RWPE1 (cell line): ENCODE measurements at regions not wholly inside any gene's neighbourhood (a gene's known extent, or its start where the extent isn't known, plus 50 kb on each side); places are given as distances from the start of the nearest gene placed in this dataset.

Source experiments
- CTCF ChIA-PET: fragments of 350-600 bp; sonication (Branson Sonifier 250); formaldehyde crosslinking; extraction: SDS; loops from one replicate; lab custom pipeline; 2021; lab: Yijun Ruan, JAX
- POLR2A ChIA-PET: fragments of 400-600 bp; formaldehyde crosslinking; extraction: SDS; loops from one replicate; lab custom pipeline; 2020; ENCODE audit warnings: antibody characterized with exemption; ENCODE audit not compliant: low non-redundant PET; lab: Yijun Ruan, JAX
- DNase-seq: peaks from one replicate; pipeline ENCODE4 v3.0.0; 2012; ENCODE audit warnings: low spot score
- H3K27ac ChIP-seq: fragments of 450-650 bp; 2 replicates; pipeline ENCODE4 v1.5.1; 2017
- TF ChIP-seq, protein P1 (sequence below): fragments of 450-650 bp; conservative IDR thresholded peaks from 2 replicates; pipeline ENCODE4 v1.5.1; 2017; ENCODE audit warnings: low read depth, mild to moderate bottlenecking

DNA sequence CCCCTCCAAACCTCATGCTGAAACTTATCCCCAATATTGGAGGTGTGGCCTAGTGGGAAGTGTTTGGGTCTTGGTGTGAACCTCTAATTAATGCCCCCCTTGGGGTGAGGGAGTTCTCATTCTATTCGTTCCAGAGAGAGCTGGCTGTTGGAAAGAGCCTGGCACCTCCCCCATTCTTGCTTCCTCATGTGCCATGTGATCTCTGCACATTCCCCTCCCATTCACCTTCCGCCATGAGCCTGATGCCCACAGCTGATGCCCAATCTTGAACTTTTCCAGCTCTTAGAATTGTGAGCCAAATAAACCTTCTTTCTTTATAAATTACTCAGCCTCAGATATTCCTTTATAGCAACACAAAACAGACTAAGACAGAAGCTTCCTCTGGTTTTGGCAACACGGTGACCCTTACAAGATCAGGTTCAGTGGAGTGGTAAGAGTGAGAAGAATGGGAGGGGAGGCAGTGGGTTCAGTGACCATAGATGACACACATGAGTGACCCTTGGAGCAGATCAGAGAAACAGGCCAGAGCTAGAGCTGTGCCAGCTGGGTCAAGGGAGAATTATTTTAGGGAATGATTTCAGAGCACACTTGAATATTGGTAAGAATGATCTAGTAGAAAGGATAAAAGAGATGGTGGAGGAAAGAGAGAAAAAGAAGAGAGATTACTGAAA lies 176.4 kb downstream of the LY86 start:
- TF ChIP-seq, protein P1, sequence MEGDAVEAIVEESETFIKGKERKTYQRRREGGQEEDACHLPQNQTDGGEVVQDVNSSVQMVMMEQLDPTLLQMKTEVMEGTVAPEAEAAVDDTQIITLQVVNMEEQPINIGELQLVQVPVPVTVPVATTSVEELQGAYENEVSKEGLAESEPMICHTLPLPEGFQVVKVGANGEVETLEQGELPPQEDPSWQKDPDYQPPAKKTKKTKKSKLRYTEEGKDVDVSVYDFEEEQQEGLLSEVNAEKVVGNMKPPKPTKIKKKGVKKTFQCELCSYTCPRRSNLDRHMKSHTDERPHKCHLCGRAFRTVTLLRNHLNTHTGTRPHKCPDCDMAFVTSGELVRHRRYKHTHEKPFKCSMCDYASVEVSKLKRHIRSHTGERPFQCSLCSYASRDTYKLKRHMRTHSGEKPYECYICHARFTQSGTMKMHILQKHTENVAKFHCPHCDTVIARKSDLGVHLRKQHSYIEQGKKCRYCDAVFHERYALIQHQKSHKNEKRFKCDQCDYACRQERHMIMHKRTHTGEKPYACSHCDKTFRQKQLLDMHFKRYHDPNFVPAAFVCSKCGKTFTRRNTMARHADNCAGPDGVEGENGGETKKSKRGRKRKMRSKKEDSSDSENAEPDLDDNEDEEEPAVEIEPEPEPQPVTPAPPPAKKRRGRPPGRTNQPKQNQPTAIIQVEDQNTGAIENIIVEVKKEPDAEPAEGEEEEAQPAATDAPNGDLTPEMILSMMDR: no peak
- CTCF ChIA-PET: no interaction called here
- DNase-seq: no peak
- POLR2A ChIA-PET: interaction anchor here (0.6 kb wide), 1 partner anchor 213 kb away, joined by 9 read pairs; no protein-coding TSS in a partner anchor
- no peak overlapping the region for H3K27ac ChIP-seq

DNA sequence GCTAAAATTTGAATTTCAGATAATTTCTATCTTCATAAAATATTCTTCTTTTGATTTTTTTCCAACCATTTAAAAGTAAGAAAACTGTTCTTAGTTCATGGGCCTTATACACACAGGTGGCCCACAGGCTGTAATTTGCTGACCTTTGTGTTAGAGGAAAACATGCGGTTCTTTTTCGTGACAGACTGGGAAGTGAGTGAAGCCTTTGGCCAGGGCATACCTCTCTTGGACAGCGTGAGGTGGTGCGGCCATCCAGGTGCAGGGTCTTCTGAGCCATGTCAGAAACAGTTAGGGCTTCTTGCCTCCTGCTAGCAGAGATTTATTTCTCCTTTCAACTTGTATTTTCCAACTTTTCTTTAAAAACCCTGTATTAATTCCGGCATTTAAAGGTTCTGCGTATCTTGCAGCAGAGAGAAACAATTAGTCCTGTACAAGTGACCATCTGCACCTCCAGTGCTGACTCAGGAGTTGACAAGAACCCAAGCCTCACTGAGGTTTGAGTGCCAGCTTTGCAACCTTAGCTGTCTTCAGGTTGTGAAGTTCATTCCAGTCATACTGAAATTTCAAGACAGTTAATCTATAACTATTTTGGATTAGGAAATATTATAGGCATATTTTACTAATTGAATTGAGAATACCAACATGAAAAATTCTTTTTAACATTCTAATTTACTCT lies 177.8 kb downstream of the LY86 start:
- no peak for DNase-seq
- TF ChIP-seq, protein P1: no peak
- H3K27ac ChIP-seq: no peak overlapping the region
- POLR2A ChIA-PET: no interaction called here
- CTCF ChIA-PET: no interaction called here

DNA sequence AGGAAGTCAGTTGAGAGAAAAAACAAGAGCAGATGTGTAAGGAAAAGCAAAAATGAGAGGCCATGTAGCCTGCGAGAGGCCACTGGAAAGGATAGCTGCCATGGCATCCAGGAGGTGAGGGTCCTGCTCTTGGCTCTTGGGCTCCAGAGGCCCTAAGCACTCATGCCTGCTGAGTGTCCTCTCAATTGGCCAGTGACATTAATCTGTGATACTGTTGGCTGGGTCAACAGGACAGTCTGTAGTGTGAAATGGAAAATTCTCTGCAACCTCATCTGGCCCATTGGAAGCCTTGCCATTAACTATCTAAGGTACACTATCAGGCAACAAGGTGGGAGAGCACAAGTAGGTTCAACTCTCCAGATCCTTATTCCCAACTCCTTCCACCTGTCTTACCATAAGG lies 180.9 kb downstream of the LY86 start:
- H3K27ac ChIP-seq: no peak overlapping the region
- ChIA-PET CTCF (no interaction called here), POLR2A (no interaction called here)
- no peak for DNase-seq
- TF ChIP-seq, protein P1: no peak

DNA sequence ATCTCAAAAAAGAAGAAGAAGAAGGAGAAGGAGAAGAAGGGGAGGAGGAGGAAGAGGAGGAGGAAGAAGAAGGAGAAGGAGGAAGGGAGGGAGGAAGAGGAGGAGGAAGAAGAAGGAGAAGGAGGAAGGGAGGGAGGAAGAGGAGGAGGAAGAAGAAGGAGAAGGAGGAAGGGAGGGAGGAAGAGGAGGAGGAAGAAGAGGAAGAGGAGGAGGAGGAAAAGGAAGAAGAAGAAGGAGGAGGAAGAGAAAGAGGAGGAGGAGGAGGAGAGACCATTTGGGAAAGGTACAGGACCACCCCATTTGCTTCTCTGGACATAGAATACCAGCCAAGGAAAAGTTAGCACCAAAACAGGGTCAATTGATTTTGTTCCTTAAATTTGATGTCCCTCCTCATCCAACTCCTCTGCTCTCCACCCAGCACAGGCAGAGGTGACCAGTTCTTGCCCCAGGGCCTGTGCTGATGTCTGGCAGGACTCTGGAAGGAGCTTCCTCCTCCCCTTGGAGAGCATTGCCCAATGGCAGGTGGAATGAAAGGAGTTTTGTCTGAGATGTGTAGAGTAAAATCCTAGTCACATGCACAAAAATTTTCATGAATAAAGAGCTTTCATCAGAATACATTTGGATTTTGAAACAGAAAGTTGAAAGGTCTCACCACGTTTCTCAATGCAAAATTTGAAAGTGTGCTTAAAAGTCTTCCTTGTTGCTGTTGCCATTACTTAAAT lies 182.9 kb downstream of the LY86 start:
- POLR2A ChIA-PET: no interaction called here

DNA sequence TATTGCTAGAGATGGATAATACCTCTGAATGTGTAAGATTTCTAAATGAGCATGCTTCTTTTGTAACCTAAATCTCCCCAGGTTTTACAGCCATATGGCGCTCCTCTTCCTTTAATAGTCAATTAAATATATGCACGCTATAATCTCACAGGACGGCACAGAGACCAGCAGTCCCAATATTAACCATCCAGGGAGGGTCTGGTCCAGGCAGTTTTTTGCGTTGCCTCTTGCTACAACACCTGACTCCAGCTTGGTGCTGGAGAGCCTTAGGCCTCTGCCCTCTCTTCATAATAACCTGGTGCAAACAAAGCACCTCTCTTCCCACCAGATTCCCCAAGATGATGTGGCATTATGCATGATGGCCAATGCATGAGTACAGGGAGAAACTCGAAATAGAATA lies 183.4 kb downstream of the LY86 start:
- H3K27ac ChIP-seq: no peak overlapping the region
- no peak for DNase-seq
- CTCF ChIA-PET: no interaction called here
- POLR2A ChIA-PET: no interaction called here
- TF ChIP-seq, protein P1: no peak

More for the DNA sequence above, 182.9 kb downstream of the LY86 start:
- TF ChIP-seq, protein P1: no peak
- CTCF ChIA-PET: no interaction called here
- no peak overlapping the region for H3K27ac ChIP-seq
- no peak for DNase-seq

DNA sequence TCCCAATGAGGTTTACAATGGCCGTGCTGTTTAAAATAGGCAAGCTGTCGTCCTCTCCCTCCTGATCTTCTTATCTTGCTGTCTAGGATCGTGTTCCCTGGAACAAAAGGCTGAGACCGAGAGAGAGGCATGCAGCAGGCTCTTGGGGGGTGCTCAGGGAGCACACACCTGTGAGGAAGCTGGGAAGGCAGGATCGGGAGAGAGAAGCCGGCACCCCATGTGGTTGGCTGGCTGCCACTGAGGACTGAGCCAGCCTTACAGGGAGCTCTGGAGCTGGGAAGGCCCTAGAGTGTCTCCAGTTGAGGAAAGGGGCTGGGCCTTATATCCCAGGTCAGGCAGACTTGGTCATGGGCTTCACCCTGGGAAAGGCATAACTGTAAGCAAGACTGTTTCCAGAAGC lies 184.2 kb downstream of the LY86 start:
- CTCF ChIA-PET: no interaction called here

More for the DNA sequence above, 184.2 kb downstream of the LY86 start:
- POLR2A ChIA-PET: no interaction called here
- TF ChIP-seq, protein P1: no peak
- H3K27ac ChIP-seq: no peak overlapping the region
- DNase-seq: no peak
